GM10266 (cell line): ENCODE measurements at regions not wholly inside any gene's neighbourhood (a gene's known extent, or its start where the extent isn't known, plus 50 kb on each side); places are given as distances from the start of the nearest gene placed in this dataset.
"Not testable (repeated sequence)": the region's sequence is repeated elsewhere in the genome, so short reads cannot be mapped to it uniquely, and the experiment has no call there.

Experiments
- DNase-seq: peaks from one replicate; pipeline ENCODE4 v3.0.0; 2012; ENCODE audit errors: extremely low spot score
- CTCF ChIP-seq: IDR thresholded peaks from 2 replicates; pipeline ENCODE4 v1.5.1; 2012; ENCODE audit warnings: mild to moderate bottlenecking, low read depth; ENCODE audit not compliant: control insufficient read depth, insufficient read depth; ENCODE audit errors: missing control alignments

GRCh38 chr4:98828801-98829200, 100.1 kb downstream of the EIF4E start:
- no peak for DNase-seq
- TF ChIP-seq CTCF, result no peak

GRCh38 chr4:98827661-98828060, 101.3 kb downstream of the EIF4E start:
- no peak for TF ChIP-seq CTCF
- no peak for DNase-seq

- no peak for DNase-seq
- TF ChIP-seq CTCF, result no peak
Measured at GRCh38 chr4:98822144-98822543, 106.8 kb downstream of the EIF4E start.

- not testable (repeated sequence) for DNase-seq
Measured at GRCh38 chr4:98818116-98818515, 110.8 kb downstream of the EIF4E start.

GRCh38 chr4:98816816-98817215, 112.1 kb downstream of the EIF4E start:
- TF ChIP-seq CTCF, result no peak
- DNase-seq, result no peak

GRCh38 chr4:98816386-98816785, 112.5 kb downstream of the EIF4E start:
- no peak for DNase-seq
- no peak for TF ChIP-seq CTCF

GRCh38 chr4:98804403-98804802, 124.5 kb downstream of the EIF4E start:
- no peak for TF ChIP-seq CTCF
- DNase-seq, result no peak

- no peak for DNase-seq
- TF ChIP-seq CTCF, result no peak
Measured at GRCh38 chr4:98803251-98803650, 125.7 kb downstream of the EIF4E start.
